HepG2 (cell line): ENCODE measurements at regions not wholly inside any gene's neighbourhood (a gene's known extent, or its start where the extent isn't known, plus 50 kb on each side); places are given as distances from the start of the nearest gene placed in this dataset.

Source experiments
- CEBPZ ChIP-seq: IDR thresholded peaks from 2 replicates; pipeline ENCODE4 v1.6.1; 2012; ENCODE audit warnings: low read length, improper control_type of control experiment
- DMAP1 ChIP-seq: IDR thresholded peaks from 2 replicates; pipeline ENCODE4 v1.6.1; 2016
- GATAD2A ChIP-seq: IDR thresholded peaks from 2 replicates; pipeline ENCODE4 v1.6.1; 2016
- RBM22 ChIP-seq: fragments of 200-400 bp; formaldehyde crosslinking; optimal IDR thresholded peaks from 2 replicates; pipeline ENCODE3; 2017; ENCODE audit warnings: mild to moderate bottlenecking, low read length, moderate library complexity
- RNF2 ChIP-seq: fragments of 450-650 bp; conservative IDR thresholded peaks from 2 replicates; pipeline ENCODE4 v1.6.1; 2016; ENCODE audit warnings: low read depth
- SP2 ChIP-seq: sonication (generic); formaldehyde crosslinking; IDR thresholded peaks from 2 replicates; pipeline ENCODE4 v1.5.1; 2020; ENCODE audit warnings: mild to moderate bottlenecking, missing genetic modification reagents
- TFAP4 ChIP-seq: sonication (generic); IDR thresholded peaks from 2 replicates; pipeline ENCODE4 v1.6.1; 2016; ENCODE audit warnings: low read depth, borderline replicate concordance
- UBTF ChIP-seq: sonication (generic); formaldehyde crosslinking; IDR thresholded peaks from 2 replicates; pipeline ENCODE4 v1.4.0; 2020; ENCODE audit warnings: mild to moderate bottlenecking, missing genetic modification reagents
- ZNF263 ChIP-seq: sonication (generic); formaldehyde crosslinking; IDR thresholded peaks from 2 replicates; pipeline ENCODE4 v1.4.0; 2020; ENCODE audit warnings: missing genetic modification reagents
- ZNF343 ChIP-seq: sonication (generic); formaldehyde crosslinking; IDR thresholded peaks from 2 replicates; pipeline ENCODE4 v1.4.0; 2020; ENCODE audit warnings: mild to moderate bottlenecking, missing genetic modification reagents
- ZNF678 ChIP-seq: sonication (generic); formaldehyde crosslinking; IDR thresholded peaks from 2 replicates; pipeline ENCODE4 v1.4.0; 2020; ENCODE audit warnings: mild to moderate bottlenecking, missing genetic modification reagents
- ZNF773 ChIP-seq: sonication (generic); formaldehyde crosslinking; IDR thresholded peaks from 2 replicates; pipeline ENCODE4 v1.4.0; 2020; ENCODE audit warnings: missing genetic modification reagents, borderline replicate concordance
- ZNF792 ChIP-seq: IDR thresholded peaks from 2 replicates; pipeline ENCODE4 v1.6.1; 2016
- TF ChIP-seq, protein P1 (sequence below): sonication (generic); formaldehyde crosslinking; IDR thresholded peaks from 2 replicates; pipeline ENCODE4 v1.5.0; 2020; ENCODE audit warnings: mild to moderate bottlenecking, missing genetic modification reagents, moderate library complexity
- TF ChIP-seq, protein P2 (sequence below): IDR thresholded peaks from 2 replicates; pipeline ENCODE4 v1.6.1; 2018; ENCODE audit warnings: missing genetic modification reagents
- TF ChIP-seq, protein P3 (sequence below): sonication (generic); formaldehyde crosslinking; IDR thresholded peaks from 2 replicates; pipeline ENCODE4 v1.5.1; 2020; ENCODE audit warnings: missing genetic modification reagents, mild to moderate bottlenecking, borderline replicate concordance
- TF ChIP-seq, protein P4 (sequence below): sonication (generic); formaldehyde crosslinking; IDR thresholded peaks from 2 replicates; pipeline ENCODE4 v1.5.0; 2020; ENCODE audit warnings: missing genetic modification reagents, mild to moderate bottlenecking, borderline replicate concordance

- TF ChIP-seq ZNF678 (CRISPR knock-in tag) (no peak), SP2 (CRISPR knock-in tag) (no peak), GATAD2A (CRISPR knock-in tag) (0 out of 2 replicates have a peak, but pooled peaks have one; percentile 12), ZNF792 (CRISPR knock-in tag) (no peak), DMAP1 (no peak), TFAP4 (no peak), ZNF263 (CRISPR knock-in tag) (no peak), CEBPZ (no peak), RNF2 (no peak), ZNF343 (no peak), ZNF773 (no peak), RBM22 (no peak), UBTF (CRISPR knock-in tag) (no peak)
- TF ChIP-seq, protein P1, sequence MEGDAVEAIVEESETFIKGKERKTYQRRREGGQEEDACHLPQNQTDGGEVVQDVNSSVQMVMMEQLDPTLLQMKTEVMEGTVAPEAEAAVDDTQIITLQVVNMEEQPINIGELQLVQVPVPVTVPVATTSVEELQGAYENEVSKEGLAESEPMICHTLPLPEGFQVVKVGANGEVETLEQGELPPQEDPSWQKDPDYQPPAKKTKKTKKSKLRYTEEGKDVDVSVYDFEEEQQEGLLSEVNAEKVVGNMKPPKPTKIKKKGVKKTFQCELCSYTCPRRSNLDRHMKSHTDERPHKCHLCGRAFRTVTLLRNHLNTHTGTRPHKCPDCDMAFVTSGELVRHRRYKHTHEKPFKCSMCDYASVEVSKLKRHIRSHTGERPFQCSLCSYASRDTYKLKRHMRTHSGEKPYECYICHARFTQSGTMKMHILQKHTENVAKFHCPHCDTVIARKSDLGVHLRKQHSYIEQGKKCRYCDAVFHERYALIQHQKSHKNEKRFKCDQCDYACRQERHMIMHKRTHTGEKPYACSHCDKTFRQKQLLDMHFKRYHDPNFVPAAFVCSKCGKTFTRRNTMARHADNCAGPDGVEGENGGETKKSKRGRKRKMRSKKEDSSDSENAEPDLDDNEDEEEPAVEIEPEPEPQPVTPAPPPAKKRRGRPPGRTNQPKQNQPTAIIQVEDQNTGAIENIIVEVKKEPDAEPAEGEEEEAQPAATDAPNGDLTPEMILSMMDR (CRISPR knock-in tag): peak; percentile 66
- TF ChIP-seq, protein P2, sequence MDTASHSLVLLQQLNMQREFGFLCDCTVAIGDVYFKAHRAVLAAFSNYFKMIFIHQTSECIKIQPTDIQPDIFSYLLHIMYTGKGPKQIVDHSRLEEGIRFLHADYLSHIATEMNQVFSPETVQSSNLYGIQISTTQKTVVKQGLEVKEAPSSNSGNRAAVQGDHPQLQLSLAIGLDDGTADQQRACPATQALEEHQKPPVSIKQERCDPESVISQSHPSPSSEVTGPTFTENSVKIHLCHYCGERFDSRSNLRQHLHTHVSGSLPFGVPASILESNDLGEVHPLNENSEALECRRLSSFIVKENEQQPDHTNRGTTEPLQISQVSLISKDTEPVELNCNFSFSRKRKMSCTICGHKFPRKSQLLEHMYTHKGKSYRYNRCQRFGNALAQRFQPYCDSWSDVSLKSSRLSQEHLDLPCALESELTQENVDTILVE (CRISPR knock-in tag): no peak
- TF ChIP-seq, protein P3, sequence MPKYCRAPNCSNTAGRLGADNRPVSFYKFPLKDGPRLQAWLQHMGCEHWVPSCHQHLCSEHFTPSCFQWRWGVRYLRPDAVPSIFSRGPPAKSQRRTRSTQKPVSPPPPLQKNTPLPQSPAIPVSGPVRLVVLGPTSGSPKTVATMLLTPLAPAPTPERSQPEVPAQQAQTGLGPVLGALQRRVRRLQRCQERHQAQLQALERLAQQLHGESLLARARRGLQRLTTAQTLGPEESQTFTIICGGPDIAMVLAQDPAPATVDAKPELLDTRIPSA (CRISPR knock-in tag): no peak
- TF ChIP-seq, protein P4, sequence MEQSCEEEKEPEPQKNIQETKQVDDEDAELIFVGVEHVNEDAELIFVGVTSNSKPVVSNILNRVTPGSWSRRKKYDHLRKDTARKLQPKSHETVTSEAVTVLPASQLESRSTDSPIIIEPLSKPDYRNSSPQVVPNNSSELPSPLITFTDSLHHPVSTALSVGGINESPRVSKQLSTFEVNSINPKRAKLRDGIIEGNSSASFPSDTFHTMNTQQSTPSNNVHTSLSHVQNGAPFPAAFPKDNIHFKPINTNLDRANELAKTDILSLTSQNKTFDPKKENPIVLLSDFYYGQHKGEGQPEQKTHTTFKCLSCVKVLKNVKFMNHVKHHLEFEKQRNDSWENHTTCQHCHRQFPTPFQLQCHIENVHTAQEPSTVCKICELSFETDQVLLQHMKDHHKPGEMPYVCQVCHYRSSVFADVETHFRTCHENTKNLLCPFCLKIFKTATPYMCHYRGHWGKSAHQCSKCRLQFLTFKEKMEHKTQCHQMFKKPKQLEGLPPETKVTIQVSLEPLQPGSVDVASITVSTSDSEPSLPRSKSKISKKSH (CRISPR knock-in tag): no peak
These were observed 71.0 kb upstream of the CD83 start (continued) for GRCh38 chr6:14046476-14047068.
